Stimulated activated CD4-positive, alpha-beta T cell treated with anti-CD3 and anti-CD28 coated beads, Interleukin-12 subunit alpha, Interleukin-12 subunit beta, amount 100 ng/mL, for 48 hours (primary cell): ENCODE measurements at regions not wholly inside any gene's neighbourhood (a gene's known extent, or its start where the extent isn't known, plus 50 kb on each side); places are given as distances from the start of the nearest gene placed in this dataset.
A peak's percentile ranks its signal among the peaks of the same experiment; 100 is the strongest.

Experiments used
- DNase-seq, 3 donors: peaks; one replicate each; pipeline ENCODE4 v3.0.0-alpha.2; 2020; ENCODE audit warnings: low read depth in 2 of 3, low spot score in 1 of 3

- no peak for DNase-seq
These were observed 75.0 kb downstream of the PTPDC1 start for GRCh38 chr9:94159069-94159939.

DNA sequence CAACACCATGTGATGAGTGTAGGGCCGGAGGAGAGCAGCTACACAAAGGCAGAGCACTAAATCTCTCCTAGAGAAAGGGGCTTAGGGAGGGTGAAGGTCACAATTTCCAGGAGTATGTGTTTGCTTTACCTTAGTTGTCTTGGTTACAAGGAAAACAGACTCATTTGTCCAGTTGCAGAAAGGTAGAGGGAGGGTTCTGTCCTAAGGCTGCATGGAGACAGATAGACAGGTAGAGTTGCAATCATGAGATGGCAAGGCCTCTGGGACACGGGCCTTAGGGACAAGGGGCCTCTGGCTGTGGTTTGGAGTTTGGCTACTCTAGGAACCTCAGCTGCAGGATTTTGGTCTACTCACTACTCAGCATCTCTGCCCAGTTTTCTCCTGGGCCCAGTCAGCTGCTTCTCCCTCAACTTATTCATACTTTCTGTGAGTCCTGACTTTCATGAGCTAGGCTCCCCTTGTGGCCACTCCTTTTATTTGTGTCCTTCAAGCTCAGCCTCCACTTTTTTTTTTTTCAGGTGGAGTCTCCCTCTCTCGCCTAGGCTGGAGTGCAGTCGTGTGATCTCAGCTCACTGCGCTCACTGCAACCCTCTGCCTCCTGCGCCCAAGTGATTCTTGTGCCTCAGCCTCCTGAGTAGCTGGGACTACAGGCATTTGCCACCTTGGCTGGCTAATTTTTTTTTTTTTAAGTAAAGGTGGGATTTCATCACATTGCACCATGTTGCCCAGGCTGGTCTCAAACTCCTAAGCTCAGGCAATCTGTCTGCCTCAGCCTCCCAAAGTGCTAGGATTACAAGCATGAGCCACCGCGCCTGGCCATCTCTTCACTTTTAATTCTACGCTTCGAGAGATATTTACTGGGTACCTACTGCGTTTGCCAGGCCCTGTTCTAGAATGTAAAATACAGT, 76.6 kb downstream of the PTPDC1 start:
- no peak for DNase-seq

GRCh38 chr9:94161673-94162072, 77.4 kb downstream of the PTPDC1 start:
- DNase-seq: no peak

- no peak for DNase-seq
These were observed 80.7 kb downstream of the PTPDC1 start for GRCh38 chr9:94164806-94165549.

DNA sequence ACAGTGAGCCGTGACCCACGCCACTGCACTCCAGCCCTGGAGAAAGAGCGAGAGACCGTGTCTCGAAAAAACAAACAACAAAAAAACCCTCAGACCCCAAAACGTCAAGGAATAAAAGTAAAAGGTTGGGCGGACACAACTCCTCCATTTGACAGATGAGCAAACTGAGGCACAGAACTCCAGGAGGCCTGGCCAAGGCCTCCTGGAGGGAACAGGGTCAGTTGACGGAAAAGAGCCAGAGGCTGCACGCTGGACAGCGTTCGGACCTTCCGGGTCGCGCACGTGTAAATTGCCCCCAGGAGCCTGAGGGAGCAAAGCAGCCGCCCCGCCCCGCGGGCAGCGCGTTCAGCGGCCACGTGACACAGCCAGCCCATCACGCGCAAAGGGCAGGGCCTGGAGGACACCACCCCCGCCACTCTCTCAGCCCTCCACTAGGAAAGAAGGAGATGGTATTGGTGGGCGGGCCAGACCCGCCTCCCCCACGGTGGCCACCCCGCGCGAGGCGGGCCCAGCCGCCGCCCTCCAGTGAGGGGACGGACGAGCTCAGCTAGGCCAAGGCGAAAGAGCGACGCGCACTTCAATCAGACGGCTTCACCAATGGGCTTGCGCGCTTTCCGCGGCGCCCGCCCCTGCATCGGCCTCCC, 81.5 kb downstream of the PTPDC1 start:
- peak; percentile 89 to 95 (median 95) for DNase-seq

DNA sequence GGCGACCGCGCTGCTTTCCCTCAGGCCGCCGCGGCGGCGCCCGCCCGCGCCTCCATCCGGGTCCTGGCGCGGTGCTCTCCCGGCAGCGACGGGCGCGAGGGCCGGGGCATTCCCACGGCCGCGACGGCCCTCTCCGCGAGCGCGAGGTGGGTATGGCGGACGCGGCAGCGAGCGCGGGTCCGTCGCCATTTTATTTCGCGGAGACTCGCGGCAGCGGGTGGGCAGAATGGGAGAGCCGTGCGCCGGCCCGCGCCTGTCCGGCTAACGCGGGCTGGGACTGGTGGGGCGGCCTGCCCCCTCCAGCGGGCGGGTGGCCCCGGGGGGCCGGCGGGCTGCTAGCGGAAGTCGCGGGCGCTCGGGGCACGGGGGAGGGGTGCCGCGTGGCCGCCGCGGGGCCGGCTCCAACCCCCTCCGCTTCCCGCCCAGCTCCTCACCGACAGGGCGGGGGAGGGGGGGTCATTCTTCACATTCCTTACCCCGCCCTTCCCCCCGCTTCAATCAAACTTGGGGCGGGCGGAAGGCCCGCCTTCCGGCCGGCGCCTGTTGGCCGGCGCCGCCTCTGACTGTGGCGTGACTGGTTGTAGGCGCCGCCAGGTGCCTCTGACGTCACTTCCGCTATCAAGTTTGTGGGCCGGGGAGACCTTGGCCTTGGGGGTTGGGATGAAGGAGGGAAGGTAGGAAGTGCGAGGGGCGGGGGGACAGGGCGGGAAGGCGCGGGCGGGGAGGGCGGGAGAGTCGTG, 82.1 kb downstream of the PTPDC1 start:
- peak; percentile 91 to 94 (median 94) for DNase-seq

DNA sequence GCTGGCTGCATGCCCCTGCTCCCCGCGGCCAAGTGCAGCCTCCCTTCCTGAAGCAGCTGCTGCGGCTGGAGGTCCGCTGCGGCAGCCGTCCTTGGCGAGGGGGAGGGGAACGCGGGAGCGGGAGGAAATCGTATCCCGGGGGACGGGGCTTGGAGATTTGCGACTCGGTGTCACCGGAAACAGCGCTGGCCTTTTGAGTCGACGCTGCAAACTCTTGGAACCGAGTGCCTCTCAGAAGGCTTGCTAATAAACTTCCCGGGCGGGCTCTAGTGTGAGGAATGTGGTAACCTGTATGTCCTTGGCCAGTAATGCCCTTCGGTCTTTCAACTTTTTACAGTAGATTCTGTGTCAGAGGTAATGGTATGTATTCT, 82.7 kb downstream of the PTPDC1 start:
- no peak for DNase-seq

DNA sequence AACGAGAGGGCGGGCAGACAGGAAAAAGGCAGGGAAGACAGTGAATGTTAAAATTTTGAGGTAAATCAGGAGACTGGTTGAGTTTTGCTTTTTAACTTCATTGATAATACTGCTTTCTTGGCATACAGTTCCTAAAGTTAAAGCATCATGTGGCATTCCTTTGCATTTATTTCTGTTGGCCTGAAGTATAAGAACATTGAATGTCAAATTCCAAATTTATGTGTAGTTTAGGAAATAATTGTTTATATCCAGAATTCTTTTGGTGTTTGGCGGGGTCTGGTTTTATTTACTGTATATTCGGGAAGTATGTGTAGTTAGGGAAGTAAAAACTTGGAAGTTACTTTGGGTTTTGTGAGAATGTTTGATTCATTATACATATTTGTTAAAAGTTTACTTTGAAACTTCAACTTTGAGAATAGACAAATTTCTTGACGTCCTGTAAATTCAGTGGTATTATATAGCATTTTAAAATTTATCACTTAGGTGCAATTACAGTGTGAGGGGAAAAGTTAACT, 83.2 kb downstream of the PTPDC1 start:
- DNase-seq: no peak

DNA sequence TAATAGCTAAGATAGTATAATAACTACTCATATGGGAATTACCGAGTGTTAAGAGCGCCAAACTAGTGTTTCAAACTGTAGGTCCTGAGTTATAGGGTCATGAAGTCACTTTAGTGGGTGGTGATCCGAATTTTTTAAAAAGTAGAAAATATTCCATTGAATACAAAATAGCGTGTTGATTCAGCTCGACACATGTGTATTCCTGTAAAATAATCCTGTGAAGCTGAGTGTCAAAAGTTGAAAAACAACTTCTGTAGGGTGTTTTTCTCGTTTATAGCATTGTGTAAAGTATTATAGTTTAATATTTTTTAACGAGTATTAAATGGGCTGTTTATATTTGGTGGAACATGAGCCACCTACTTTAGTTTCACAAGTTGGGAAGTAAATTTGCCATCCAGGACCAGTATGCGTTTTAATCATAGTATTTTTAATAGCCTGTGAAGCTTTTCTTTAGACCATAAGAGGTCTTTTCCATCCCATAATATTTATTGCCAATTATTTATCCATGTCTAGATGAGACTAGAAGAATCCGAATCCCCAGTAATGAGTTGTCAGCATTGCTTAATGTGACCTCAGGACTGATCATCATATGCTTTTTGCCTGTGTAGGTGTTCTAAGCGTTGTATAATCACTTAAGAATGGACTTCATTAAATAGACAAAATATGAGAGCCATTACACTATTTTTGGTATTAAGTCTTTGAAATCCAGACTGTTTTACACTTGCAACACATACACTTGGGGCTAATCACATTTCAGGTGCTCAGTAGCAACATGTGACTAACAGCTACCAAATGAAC, 84.1 kb downstream of the PTPDC1 start:
- no peak for DNase-seq

GRCh38 chr9:94169968-94170367, 85.7 kb downstream of the PTPDC1 start:
- no peak for DNase-seq

- peak in 2 of 3 donors; percentile 27 to 28 for DNase-seq
These were observed 85.5 kb upstream of the ZNF169 start for GRCh38 chr9:94173632-94174031.

DNA sequence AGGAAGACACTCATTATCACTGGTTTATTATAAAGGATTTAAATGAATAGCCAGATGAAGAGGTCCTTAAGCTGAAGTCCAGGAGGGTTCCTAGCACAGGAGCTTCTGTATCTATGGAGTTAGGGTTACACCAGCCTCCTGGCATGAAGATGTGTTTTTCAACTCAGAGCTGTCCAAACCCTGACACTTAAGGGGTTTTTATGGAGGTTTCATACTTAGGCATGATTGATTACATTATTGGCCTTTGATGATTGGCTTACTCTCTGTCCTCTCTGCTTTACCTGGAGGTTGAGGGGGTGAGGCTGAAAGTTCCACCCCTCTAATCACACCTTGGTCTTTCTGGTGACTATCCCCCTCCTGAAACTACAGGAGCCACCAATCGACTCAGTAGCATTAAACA, 84.9 kb upstream of the ZNF169 start:
- no peak for DNase-seq

- no peak for DNase-seq
These were observed 83.4 kb upstream of the ZNF169 start for GRCh38 chr9:94175669-94176068.

DNA sequence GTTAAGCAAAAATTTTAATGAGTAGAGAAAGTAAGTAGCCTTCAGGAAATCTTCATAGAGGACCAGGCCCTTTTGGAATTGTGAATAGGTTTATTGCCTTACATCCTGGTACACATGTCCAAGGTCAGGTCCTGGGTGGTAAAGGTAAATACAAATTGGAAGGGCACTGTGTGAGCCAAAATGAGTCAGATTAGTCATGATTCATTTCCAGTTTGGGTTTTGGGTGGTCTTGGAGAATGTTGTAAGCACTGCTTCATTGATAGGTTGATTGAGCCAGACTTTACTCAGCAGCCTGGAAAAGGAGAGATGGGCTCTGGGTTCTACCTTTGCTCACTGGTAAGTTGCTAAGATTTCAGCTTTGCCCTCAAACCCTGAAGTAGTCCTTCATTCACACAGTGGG, 82.5 kb upstream of the ZNF169 start:
- no peak for DNase-seq

DNA sequence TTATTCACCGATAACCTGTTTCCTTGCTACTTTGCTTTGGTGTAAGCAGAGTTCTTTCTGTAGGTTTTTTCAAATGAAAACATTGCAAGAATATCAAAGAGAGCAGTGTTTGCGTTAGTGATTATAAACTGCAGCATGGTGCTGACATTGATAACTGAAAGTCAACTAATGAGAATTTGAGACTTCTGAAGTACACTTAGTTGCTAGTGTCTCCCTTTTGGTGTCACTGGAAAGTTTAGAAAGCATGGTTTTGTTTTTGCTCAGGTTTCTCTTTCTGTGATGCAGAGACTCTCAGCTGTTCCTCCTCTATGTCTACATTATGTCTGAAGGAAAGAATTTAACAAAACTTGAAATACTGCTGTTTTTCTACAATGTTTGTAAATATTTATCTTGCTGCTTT, 80.2 kb upstream of the ZNF169 start:
- no peak for DNase-seq

GRCh38 chr9:94181408-94182181, 77.5 kb upstream of the ZNF169 start:
- DNase-seq: no peak

- no peak for DNase-seq
These were observed 76.6 kb upstream of the ZNF169 start for GRCh38 chr9:94182532-94182931.

GRCh38 chr9:94183240-94183999, 75.7 kb upstream of the ZNF169 start:
- DNase-seq: no peak
